NCI-H128 (cell line): ENCODE measurements at regions not wholly inside any gene's neighbourhood (a gene's known extent, or its start where the extent isn't known, plus 50 kb on each side); places are given as distances from the start of the nearest gene placed in this dataset.

Experiments used
- DNase-seq: peaks from one replicate; lab custom pipeline; 2025; ENCODE audit not compliant: unreplicated experiment; lab: John Stamatoyannopoulos, UW

DNA sequence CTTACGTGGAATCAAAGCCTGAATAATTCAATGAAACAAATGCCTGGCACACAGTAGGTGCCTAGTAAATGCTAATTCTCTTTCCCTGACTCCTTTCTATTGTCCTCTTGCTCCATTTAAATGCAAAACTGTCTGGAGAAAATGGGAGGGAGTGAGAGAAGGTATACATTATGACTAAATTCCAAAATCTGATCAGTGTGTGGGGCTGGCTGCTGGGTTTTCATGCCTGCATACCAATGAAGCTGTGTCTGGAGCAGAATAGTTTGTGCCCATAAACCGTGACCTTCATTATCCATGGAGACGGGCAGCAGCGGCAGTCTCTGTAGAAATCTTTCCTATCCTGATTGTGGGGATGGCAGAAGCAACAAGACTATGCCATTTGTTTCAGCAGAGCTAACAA lies 223.4 kb upstream of the ZBED5 start:
- no peak for DNase-seq

DNA sequence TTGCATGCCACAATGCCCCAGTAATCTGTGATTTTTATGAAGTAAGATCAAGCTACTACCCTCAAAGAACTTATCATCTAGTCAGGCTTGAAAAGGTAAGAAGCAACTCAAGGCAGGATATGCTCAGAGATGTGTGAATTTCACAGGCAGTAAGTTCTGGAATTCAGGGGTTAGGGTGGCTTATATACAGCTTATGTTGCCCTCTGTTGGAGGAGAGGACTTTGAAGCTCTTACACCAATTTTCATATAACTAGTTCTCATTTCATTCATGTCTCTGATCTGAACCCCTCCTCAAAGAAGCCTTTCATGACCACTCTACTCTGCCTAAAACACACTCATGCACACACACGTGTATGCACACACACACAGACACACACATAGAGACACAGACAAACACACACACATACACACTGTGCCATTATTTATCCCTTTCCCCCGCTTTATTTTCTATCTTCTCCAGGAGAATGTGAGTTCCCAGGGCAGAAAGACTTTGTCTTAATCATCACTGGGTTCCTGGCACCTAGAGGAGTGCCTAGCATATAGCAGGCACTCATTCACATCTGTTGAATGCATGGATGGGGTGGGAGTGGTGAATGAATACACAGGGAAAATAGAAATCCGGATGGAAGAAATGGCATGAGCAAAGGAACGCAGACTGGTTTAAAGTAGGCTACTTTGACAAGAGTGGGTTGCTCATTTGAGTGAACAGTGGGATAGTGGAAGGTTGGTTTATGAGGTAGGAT lies 220.7 kb upstream of the ZBED5 start:
- DNase-seq: no peak

DNA sequence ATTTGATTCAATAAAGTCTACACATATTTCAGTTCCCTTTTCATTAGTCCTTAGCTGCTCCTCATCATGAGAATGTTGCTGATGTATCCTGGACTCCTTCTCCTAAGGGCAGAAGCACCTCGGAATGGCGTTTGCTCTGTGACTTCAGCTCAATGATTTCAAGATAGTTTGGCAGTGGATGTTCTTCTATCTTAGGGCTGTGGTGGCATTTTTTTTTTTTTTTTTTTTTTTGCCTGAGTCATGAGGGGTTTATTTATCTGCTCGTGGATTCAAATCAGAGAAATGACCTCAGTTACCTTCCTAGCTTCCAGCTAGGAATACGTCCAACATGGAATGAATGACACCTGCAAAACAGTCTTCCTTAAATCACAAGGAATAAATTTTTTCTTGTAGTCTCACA lies 220.0 kb upstream of the ZBED5 start:
- DNase-seq: no peak

DNA sequence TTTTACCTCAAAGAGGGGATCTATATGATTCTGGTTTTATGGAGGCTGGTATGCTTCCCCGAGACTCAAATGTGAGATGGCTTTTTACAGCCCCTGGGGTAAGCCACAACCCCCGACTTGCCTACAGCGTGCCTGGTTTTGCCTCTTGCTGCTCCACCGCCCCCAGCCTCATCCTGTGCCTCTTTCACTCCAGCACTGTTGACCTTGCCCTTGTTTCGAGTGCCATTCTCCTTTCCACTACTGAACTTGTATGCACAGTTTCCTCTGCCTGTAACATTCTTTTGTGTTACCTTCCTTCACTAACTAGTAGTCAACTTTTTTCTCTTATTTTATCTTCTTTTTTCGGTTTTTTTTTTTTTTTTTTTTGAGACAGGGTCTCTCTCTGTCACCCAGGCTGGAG lies 219.0 kb upstream of the ZBED5 start:
- DNase-seq: no peak

DNA sequence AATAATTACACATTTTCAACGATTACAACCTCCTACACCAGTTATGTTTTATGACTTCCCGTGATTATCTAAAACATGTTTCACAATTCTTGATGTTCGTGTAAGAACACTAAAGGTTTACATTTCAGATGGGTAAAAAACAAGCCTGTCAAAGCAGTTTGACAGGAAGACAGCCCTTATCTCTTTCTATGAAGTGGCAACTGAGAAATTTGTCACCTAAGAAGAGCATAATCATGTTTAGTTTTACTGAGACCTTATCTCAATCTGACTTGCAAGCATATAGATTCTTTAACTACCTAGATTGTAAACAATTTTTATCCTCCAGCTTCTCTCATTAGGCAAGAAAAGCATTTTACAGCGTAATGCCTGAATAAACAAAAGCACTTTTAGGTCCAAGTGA lies 218.4 kb upstream of the ZBED5 start:
- no peak for DNase-seq

DNA sequence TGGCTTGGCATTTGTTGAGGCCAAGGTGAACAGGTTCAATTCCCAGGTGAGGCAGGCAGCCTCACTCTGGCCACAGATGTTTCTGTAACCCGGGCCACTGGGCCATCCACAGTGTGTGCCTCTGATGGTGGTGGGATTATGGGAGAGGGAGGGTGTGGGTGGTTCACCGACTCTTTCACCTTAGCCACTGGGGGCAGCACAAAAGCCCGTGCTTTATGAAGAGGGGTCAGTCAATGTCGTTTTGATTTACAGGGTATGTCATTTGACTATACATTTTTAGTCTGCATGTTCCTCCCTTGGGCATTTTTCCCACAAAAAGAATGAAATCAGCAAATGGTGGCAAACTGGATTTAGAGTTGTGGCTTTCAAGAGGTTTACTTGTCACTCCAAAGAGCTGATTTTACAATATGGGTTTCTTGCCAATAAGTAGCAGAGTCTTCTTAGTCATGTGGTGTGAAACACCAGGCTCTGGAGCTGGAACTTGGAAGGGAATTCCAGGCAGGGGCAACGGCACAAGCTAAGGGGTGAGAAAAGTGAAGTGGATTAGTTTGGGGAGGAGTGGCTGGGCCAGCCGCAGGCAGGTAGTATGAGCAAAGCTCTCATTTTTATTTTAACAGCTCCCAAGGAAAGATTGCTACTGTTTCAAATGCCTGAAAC lies 217.8 kb upstream of the ZBED5 start:
- no peak for DNase-seq

DNA sequence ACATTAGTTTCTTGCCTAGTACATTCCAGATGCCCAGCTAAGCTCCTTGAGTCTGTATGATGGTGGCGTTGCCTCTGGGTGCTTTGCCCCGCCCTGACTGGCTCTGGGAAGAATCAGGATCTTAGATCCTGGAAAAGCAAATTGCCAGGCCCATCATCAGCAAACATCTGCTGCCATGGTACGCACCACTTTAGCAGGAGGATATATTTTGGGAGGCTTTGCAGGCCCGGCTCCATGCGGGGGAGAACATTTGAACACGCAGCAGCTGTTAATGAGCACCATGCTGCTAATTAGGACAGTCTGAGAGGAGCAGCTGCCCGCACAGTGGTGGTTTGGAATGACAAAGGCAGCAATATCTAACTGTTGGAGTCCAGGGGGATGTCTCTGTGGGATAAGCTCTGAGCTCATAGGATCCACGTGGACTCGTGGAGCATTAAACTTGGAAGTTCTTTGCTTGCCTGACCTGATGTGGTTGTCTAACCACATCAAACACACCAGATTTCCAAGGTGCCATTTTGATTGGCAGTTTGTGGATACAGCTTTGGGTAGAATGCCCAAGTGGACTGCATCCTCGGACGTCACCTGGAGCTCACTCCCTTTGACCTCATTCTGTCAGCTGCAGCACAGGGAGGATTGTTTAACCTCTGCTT lies 217.0 kb upstream of the ZBED5 start:
- no peak for DNase-seq

DNA sequence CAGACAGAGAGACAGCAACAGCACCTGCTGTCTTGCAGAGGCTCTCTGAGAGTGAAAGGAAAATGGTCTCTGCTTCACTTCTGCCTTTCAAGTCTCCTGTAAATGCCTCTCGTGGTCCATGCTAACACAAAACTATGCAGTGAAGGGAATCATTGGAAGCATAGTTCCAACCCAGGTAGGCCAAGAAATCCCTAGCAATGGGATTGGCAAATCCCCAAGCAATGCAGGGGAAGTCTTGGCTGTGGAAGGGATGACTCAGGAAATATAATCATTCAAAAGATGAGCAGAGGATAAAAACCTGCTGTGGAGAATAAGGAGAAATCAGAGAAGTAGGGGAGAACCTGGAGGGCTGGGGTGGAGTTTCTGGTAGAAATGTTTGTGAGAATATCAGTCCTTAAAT lies 216.1 kb upstream of the ZBED5 start:
- DNase-seq: no peak

DNA sequence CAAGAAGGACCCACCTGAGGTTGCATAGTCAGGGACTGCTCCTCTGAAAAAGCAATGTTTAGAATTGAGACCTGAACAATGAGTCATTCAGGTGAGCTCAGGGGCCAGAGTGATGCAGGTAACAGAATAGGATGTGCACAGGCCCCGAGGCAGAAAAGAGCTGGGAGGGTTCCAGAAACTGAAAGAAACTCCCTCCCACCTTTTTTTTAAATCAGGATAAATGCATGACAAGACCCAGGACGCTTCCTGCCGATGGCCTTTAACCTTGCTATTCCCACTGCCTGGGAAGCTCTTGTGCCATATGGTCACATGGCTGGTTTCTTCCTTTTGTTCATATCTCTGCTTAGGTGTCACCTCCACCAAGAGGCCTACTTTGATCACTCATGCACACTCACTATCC lies 214.2 kb upstream of the ZBED5 start:
- DNase-seq: no peak

DNA sequence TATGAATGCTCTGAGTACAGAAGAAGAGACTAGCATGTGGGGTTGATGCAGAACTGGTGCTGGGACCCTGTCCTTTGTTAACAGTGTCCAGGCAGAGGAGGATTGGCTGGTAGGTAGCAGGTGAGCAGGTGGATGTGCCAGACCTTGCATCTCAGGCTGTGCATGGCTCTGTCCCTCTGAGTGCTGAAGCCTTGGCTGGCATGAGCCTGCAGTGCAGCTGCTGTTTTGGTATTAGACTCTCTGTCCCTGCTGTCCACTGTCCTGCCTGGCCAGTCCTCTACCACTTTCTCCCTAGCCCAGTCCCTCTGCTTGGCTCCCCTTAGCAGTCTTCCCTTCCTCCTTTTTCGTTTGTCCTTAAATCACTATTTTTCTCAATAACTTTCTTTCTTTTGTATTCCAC lies 213.6 kb upstream of the ZBED5 start:
- DNase-seq: no peak

DNA sequence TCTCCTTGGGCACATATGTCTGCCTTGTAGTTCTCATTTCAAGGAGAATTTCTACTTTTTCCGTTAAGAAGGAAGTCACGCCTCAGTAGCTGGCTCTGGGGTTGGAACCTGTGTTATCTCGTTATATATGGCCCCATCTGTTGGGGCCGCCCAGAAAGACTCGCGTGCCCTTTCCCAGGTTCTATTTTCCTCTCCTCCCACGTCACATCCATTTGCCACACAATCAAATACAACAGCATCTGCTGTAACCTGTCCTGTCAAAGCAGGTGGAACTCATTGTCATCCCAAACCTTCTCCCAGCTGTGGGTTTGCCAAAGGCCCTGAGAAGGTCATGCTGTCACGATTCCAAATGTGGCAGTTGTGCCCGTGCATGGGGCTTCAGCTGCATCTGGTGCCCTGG lies 213.1 kb upstream of the ZBED5 start:
- DNase-seq: no peak

DNA sequence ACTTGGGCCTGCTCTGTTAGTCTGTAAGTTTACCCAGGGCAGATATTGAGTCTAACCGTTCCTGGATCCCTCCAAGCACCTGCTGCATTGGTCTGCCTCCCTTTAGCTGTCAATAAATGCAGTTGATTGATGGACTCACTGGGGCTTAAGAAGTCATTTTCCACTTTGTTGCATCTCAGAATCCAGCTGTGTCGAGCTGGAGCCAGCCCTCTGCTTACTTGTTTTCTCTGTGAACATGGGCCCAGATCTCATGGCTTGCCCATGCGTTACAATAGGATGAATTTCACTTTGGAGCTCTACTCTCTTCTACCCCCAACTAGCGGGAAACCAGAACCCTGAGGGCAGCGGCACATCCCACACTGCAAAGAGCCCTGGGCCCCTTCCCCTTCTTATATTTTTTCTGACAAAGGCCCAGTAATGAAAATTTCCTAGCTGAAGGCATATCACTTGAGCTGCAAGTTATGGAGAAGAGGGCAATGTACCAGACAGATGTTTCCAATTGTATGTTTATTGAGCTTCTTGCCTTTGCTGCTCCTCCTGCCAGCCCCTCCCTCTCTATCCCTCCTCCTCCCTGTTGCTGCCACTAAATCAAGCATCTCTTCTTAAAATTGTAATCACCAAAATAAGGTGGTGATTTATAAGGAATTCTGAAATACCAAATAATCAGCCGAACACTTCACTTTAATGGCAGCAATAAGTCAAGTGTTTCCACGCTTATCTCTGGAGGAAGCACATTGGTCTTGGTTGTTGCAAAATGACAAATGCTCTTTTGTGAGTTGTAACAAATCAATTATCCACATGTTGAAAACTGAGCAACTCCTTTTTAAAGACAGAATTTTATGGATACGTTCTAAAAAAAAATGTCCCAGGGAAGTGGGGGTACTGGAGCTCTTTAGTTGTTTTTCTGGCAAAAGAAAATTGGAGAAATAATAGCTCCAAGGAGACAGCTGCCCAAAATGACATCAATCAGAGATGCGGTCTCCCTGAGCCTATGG lies 212.3 kb upstream of the ZBED5 start:
- no peak for DNase-seq

DNA sequence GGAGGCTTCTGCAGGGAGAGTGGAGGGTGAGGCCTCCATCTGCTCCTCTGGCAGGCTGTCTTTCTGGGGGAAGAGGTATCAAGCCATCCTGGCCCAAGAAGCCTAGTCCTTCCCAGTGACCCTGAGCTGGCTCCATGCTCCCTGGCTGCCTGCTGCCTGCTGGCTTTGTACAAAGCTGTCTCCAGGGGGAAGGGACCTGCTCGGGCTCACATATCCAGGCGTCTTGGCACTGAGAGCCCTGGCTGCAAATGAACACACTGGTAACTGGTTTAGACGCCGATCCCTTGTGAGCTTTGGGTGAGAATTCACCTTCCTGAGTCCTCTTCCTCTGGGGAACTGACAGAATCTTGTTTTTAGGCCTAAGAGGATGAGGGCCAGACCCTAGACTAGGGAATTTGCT lies 210.3 kb upstream of the ZBED5 start:
- DNase-seq: no peak

DNA sequence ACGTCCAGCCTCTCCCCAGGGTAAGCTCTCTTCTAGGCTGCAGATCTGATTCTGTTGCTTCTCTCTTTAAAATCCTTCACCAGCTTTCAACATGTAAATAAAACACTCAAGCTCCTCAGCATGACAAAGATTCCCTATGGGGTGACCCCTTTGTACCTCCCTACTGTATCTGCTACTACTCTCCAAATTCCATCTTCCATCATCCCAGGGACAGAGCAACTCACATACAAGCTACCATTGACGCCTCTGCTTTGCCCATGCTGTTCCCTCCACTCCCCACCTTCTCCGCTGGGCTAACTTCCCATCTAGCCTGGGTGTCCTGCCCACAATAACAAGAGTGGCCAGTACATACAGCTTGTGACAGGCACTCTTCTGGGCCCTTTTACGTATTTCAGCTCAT lies 207.5 kb upstream of the ZBED5 start:
- no peak for DNase-seq

DNA sequence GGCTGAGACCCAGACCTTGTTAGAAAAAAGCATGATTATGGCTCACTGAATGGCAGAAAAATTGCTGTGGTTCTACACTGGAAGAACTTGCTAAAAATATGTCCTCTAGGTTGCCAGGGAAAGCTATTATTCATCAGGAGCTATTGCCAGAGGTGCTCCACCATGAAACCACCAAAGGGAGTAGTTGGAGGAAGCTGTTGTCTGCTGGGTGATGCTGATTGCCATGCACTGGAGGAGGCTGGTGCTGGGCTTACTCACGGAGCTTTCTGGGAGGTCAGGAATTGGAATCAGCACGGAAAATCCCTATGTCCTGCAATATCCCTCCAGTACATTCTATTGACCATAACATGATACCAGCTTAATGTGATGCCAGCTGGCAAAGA lies 199.6 kb upstream of the ZBED5 start:
- DNase-seq: no peak

DNA sequence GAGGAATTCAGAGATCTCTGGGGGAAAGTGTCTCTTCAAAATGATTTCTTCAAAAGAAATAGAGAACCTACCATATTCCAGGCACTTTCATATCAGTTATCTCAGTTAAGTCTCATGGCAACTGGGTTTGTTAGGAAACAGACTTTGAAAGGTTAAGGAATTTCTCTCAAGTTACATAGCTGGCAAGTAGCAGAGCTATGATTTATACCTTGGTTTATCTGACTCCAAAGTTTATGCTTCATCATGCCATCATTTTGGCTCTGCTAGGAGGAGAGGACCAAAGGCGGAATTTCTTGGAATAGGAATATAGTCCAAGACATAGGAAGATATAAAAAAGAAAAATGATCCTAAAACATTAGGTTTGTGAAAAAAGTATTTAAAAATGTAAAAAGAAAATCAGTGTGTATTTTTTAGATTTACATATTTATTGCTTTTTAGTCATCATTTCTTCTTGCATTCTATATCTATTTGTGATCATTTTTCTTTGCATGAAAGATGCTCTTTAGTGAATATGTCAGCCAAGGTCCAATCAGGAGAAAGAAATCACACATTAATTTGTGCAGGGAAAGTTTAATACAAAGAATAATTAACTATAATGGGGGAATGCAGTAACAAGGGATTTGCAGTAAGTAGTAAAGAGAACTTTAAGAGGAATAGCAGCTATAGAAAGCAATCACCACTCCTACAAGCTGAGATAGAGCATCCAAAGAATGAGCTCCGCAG lies 199.1 kb upstream of the ZBED5 start:
- DNase-seq: no peak

DNA sequence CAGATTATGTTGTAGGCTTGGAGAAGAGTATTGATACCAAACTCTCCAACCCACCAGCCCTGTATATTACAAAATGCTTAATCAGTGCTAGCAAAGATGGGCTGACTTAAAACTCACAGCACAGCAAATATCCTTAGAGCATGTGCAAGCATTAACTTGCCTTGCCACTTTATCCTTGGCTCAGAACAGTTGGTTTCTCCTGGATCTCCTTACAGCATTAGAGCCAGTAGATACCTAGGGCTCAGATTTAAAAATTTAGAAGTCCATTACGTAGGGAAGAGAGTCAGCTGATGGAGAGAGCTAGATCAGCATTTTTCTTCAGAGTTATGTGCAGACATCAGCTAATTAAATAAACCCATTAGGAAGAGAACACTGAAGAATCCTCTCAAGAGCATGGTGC lies 198.5 kb upstream of the ZBED5 start:
- no peak for DNase-seq

DNA sequence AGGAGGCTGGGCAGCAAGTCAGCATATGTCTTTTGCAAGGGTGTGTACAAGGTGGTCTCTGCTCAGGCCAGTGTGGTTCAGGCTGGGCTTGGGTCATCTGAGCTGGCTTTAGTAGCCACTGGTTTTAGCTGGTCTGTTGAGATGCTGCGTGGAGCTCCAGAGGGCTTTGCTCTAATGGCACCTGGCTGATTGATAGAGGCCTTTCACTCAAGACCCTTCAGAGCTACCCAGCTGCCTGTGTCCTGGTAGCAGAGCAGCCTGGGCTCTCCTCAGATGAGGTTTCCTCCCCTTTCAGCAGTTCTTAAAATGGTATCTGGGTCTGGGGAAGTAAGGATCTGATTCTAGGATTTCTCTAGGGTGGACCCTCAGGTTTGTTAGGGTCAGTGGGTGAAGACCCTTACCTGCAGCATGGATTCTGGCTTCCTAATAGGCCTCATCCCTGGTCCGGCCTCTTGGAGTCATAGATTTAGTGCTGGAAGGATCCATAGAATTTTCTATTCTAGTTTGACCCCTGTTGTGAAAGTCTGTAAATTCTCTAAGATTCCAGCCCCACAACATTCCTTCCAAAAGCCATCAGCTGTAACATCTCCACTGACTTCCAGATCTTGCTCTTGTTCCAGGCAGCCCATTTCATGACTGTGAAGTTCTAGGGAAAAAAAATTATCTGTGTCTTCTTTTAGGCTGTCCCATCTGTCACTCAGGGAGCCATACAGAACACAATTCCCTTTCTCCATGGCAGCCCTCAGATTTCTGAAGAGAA lies 190.2 kb upstream of the ZBED5 start:
- DNase-seq: no peak

DNA sequence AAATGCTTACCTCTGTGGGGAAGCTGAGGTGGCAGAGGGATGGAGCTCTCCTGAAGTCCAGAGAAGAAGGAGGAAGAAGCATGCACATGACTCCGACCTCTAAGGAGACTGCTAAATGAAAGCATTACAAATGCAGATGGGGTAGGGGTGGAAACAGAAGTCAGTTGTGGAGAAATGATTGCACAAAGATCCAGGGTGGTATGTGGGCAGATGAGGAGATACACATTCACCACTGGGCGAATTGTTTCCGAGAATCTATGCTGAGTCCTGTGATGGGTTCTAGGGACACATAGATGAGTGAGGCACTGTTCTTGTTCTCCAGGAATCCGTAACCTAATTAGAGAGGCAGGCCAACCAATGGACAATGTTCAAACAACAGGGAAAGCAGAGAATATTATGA lies 188.9 kb upstream of the ZBED5 start:
- DNase-seq: no peak
